ENCODE measurements at regions not wholly inside any gene's neighbourhood (a gene's known extent, or its start where the extent isn't known, plus 50 kb on each side); places are given as distances from the start of the nearest gene placed in this dataset.

DNA sequence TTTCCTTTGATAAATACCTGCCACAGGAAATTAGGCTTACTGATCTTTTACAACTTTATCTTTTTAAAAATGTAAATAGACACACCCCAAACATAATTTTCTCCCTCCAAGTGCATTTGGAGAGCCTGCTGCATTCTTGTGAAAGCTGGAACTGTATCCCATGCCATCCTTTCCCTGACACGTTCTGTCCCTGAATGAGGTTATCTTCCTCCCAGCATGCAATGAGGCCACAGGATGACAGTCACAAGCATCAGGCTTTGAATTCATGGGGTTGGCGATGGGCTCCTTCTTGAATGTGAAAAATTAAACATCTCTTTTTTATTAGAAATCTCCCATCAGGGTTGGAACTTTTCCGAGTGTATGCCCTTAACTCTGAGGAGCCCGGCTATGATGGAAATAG is 77.8 kb downstream of the CTAGE1 start:
- 93 to 97% methylated on average over 4 of the region's 4 CpGs for WGBS, 2 donors
- H3K9me3 ChIP-seq: no peaks in the 10 kb centered on the region
- no peaks in the 10 kb centered on the region for H3K27me3 ChIP-seq
- H3K4me1 ChIP-seq: peaks cover 0 to 16% of the 10 kb centered on the region in 2 donors
- H3K27ac ChIP-seq: no peak overlapping the region
- TF ChIP-seq CTCF (IDR thresholded peaks at IDR 0.05): no peak
- TF ChIP-seq POLR2A (IDR thresholded peaks at IDR 0.05): no peak
- no peak overlapping the region for H3K4me3 ChIP-seq (replicated peaks in 1 of 3)
- H3K36me3 ChIP-seq: no peaks in the 10 kb centered on the region
- intact Hi-C loops (cut with DNase I): loop anchor here (10.0 kb wide), 1 partner anchor 225 kb away; no protein-coding TSS in a partner anchor
- no peak for DNase-seq

GRCh38 chr18:22337833-22338232 is 79.9 kb downstream of the CTAGE1 start:
- H3K4me1 ChIP-seq: peaks cover 0 to 8% of the 10 kb centered on the region in 2 donors
- no peaks in the 10 kb centered on the region for H3K36me3 ChIP-seq
- DNase-seq: no peak
- H3K27me3 ChIP-seq: no peaks in the 10 kb centered on the region
- H3K27ac ChIP-seq: no peak overlapping the region
- intact Hi-C loops (cut with DNase I): loop anchor here (10.0 kb wide), 1 partner anchor 227 kb away; no protein-coding TSS in a partner anchor
- H3K9me3 ChIP-seq: no peaks in the 10 kb centered on the region
- no peak for TF ChIP-seq POLR2A (IDR thresholded peaks at IDR 0.05)
- TF ChIP-seq CTCF (IDR thresholded peaks at IDR 0.05): no peak
- H3K4me3 ChIP-seq (replicated peaks in 1 of 3): no peak overlapping the region

DNA sequence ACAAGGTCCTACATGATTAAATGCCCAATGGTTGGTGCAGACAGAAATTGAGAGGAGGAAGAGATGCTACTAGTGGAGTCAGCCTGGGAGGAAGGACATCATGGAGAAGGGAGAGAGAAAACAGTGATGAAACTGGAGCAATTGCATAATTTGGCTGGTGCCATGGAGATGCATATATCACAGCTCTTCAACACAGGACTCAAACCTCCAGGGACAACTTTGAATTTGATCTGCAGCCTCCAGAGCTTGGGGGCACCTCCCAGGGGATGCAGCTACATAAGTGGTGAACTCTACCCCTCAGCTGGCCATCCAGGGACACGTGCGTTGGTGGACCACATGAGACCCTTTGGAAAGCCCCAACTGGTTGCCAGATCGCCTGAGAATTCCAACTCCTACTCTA is 80.4 kb downstream of the CTAGE1 start:
- intact Hi-C loops (cut with DNase I): loop anchor here (10.0 kb wide), 1 partner anchor 227 kb away; no protein-coding TSS in a partner anchor
- no peak overlapping the region for H3K27ac ChIP-seq
- WGBS, 2 donors: 56 to 65% methylated on average over 3 of the region's 3 CpGs

GRCh38 chr18:22336406-22336805 is 81.3 kb downstream of the CTAGE1 start:
- no peak for DNase-seq
- H3K4me1 ChIP-seq: peaks cover 0 to 7% of the 10 kb centered on the region in 2 donors
- H3K27ac ChIP-seq: no peak overlapping the region
- no peaks in the 10 kb centered on the region for H3K9me3 ChIP-seq
- intact Hi-C loops (cut with DNase I): loop anchor here (10.0 kb wide), 1 partner anchor 228 kb away; no protein-coding TSS in a partner anchor
- TF ChIP-seq POLR2A (IDR thresholded peaks at IDR 0.05) (no peak), CTCF (IDR thresholded peaks at IDR 0.05) (no peak)
- H3K36me3 ChIP-seq: no peaks in the 10 kb centered on the region
- no peaks in the 10 kb centered on the region for H3K27me3 ChIP-seq
- 88 to 93% methylated on average over 4 of the region's 4 CpGs for WGBS, 2 donors
- no peak overlapping the region for H3K4me3 ChIP-seq (replicated peaks in 1 of 3)

More for the DNA sequence above, 80.4 kb downstream of the CTAGE1 start:
- no peaks in the 10 kb centered on the region for H3K36me3 ChIP-seq
- no peak overlapping the region for H3K4me3 ChIP-seq (replicated peaks in 1 of 3)
- no peak for TF ChIP-seq POLR2A (IDR thresholded peaks at IDR 0.05)
- peaks cover 0 to 7% of the 10 kb centered on the region in 2 donors for H3K4me1 ChIP-seq
- no peaks in the 10 kb centered on the region for H3K9me3 ChIP-seq
- no peaks in the 10 kb centered on the region for H3K27me3 ChIP-seq
- DNase-seq: no peak

- Histone ChIP-seq H3K27me3 (no peaks in the 10 kb centered on the region), H3K9me3 (no peaks in the 10 kb centered on the region), H3K36me3 (no peaks in the 10 kb centered on the region), H3K4me1 (peaks cover 0 to 7% of the 10 kb centered on the region in 2 donors), H3K4me3 (replicated peaks in 1 of 3) (no peak overlapping the region), H3K27ac (no peak overlapping the region)
- WGBS, 2 donors: 61 to 71% methylated on average over 15 of the region's 15 CpGs
- TF ChIP-seq POLR2A (IDR thresholded peaks at IDR 0.05): no peak
- no peak for TF ChIP-seq CTCF (IDR thresholded peaks at IDR 0.05)
- intact Hi-C loops (cut with DNase I): loop anchor here (10.0 kb wide), 1 partner anchor 229 kb away; no protein-coding TSS in a partner anchor
- no peak for DNase-seq
Measured at GRCh38 chr18:22335731-22336198, 82.0 kb downstream of the CTAGE1 start.

All from thyroid gland (tissue), 4 donors.